TTC549 (cell line): ENCODE measurements at regions not wholly inside any gene's neighbourhood (a gene's known extent, or its start where the extent isn't known, plus 50 kb on each side); places are given as distances from the start of the nearest gene placed in this dataset.
"Not testable (repeated sequence)": the region's sequence is repeated elsewhere in the genome, so short reads cannot be mapped to it uniquely, and the experiment has no call there.

Experiments used
- FAIRE-seq: peaks from 2 replicates; lab custom pipeline; 2012; peaks lifted over from hg19 to GRCh38; lab: Jason Lieb, UNC

DNA sequence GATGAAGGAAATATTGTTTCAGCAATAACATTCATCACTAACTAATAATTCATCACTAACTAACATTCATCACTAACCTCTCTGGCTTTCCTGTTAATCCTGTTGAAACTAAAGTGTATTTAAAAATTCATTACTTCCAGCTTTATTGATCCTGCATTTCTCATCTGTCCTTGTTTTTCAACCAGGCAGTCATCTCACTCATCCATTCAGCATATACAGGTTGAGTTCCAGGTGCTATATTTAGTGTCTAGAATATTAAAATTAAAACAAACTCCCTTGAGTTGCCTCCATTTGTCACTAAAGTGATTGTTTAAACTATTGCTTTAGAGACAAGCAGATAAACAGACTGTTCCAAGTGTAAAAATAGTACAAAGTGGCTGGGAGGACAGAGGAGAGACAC is 58.1 kb downstream of the ATXN7L3B start:
- FAIRE-seq, result no peak

DNA sequence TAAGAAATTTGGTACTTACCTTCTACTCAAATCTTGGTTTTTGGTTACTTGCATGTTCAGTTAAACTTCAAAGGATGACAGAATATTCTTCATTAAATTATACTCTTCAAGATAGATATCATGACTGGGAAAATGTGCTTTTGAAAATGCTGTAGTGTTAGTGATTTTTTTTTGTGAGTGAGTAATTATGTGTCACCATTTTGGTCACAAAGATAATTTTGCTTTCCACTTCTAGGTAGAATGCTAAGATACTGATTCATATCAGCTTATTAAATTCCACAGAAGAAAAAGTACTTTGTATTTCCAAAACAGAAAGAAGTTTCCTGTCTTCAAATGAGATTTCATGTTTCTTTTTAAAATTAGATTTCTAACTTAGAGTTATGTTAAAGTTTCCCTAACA is 61.2 kb downstream of the ATXN7L3B start:
- FAIRE-seq, result no peak

DNA sequence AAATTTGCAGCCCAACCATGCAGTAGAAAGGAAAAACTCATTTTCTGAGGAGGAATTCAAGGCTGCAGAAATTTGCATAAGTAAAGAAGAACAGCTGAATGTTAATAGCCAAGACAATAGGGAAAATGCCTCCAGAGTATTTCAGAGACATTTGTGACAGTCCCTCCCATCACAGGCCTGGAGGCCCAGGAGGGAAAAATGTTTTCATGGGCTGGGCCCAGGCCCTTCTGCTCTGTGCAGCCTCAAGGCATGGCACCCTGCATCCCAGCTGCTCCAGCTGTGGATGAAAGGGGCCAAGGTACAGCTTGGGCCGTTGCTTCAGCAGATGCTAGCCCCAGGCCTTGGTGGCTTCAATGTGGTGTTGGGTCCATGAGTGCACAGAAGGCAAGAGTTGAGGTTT is 62.3 kb downstream of the ATXN7L3B start:
- no peak for FAIRE-seq

DNA sequence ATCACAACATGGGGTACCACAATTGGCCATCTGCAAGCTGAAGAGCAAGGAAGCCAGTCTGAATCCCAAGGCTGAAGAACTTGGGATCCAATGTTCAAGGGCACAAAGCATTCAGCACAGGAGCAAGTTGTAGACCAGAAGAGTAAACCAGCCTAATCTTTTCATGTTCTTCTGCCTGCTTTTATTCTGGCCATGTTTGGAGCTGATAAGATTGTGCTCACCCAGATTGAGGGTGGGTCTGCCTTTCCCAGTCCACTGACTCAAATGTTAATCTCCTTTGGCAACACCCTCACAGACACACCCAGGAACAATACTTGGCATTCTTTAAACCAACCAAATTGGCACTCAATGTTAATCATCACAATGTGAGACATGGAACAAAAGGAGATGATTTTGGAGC is 63.2 kb downstream of the ATXN7L3B start:
- FAIRE-seq, result not testable (repeated sequence)

DNA sequence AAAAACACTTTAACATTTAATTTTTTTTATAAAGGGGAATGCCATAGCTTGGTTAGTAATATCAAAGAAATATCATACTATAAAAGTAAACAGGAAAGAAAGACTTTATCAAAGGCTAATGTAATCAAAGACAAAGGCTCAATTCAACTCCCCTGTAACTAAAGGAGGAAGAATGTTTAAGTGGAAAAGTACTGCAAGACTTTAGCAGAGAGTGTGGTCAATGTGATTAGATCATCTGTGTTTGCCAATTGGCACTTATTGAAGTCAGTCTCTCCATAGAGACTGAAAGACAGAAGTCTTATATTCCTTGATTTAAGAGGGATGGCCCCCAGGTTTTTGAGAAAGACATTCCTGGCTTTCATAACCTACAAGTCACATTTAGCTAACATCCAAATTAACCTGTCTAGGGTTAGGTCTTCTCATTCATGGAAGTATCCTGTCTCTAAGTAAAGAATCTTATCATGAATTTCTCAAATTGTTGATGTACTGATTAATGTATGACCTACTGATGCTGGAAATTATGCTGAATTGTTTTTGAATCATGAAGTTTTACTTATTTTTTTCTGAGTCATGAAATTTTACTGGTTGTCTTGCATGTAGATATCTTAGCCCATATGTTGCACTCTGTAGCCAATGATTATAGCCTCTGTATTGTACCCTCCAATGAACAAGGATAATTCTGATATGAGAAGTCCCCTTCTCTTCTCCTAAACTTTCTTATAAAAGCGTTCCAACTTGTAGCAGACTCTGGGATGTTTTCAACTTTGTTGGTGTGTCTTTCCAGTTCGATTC is 65.4 kb downstream of the ATXN7L3B start:
- FAIRE-seq, result no peak

DNA sequence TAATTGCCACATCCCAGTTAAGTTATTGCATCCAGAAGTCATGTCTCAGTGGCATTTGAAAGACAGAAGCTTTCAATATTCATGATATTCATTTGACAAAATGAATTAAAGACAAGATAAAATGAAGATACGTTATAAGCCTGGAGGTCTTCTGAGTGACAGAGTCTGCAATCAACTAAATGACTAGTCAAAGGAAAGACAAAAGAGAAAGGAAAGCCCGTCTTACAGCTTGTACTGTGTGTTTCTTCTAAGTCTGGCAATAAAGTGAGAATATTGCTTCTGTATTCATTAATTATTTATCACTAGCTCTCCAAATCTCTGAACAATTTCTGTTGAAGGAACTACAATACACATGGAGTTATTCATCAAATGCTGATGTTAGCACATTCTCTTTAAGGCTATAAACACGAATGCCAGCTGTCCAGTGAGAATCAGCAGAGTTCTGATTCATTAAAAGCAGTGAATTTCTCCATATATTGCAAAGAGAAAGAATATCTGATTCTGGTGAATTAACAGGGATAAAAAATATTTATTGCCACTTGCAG is 70.7 kb downstream of the ATXN7L3B start:
- FAIRE-seq, result no peak

DNA sequence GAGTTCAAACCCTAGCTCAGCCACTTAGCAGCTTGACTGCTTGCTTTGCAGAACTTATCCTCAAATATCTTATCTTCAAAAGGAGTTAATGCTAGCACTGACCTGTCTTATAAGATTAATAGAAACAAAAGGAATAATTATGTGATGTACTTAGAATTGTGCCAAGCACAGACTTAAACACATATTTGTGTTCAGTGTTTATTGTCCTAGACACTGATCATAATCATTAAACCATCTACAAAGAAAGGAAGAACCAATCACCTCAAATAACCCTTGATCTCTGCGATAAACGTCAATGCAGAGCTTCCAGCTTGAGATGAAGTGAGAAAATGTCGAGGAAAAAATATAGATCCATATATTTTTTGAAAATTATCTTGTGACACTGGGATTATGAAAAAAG is 73.1 kb downstream of the ATXN7L3B start:
- FAIRE-seq, result no peak

DNA sequence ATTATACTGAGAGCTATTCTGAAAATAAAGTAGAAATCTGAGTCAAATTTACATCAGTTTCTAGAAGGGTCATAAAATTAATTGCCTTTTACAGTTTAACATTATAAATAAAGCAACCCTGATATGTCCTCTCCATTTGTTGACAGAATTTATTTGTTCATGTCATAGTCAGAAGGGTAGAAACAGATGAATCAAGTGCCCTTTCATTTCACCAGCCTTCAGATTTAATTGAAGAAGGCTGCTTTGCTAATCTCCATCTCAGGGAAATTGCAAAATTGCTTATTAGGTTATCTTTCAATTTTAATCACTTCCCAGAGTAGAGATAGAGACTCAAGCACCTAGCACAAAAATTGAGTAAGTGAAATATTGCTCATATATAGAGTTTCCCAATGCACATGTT is 76.8 kb downstream of the ATXN7L3B start:
- FAIRE-seq, result no peak

DNA sequence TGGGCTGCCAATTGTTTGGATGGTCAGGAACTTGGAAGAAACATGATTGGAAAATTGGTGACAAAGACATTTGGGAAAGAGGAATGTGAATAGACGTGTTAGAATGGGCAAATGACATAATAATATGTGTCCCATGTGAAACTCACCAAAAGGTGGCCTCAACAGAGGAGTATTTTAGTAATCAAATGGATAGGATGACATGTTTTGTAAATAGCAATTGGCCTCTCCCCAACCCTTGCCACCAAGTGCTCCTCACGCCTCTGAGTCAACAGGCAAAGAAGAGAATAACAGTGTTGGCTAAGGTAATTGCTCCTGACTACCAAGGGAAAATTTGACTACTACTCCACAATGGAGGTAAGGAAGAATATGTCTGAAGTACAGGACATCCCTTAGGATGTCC is 81.4 kb downstream of the ATXN7L3B start:
- FAIRE-seq, result no peak

DNA sequence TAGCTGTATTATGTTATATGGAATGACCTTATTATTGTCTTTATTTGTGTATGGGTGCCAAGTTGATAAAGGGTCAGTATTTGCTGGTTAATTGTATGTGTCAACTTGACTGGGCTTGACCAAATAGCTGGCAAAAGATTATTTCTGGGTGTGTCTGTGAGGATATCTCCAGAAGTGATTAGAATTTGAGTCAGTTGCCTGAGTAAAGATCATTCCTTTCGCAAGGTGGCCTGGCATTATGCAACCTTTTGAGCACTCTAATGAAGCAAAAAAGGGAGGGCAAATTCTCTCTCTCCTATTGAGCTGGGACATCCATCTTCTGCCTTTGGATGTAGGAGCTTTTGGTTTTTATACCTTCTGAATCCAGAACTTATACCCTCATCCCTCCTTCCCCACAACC is 82.2 kb downstream of the ATXN7L3B start:
- FAIRE-seq, result no peak

DNA sequence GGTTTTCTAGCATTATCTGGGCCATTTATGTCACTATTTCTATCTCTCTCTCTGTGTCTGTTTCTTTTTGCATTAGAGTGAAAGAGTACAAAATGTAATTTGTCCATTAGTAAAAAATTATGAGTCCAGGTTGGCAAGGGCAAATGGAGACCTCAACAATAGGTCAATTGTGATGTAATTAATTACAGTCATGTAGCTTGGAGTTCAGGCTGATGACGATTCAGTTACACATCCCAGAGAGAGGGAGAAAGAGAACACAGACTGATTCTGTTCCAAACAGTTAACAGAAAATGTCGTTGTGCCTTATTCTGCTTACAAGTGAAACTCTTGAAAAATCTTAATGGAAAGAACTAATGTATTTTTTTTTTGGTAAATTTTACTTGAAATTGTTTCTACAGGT is 83.3 kb downstream of the ATXN7L3B start:
- no peak for FAIRE-seq

DNA sequence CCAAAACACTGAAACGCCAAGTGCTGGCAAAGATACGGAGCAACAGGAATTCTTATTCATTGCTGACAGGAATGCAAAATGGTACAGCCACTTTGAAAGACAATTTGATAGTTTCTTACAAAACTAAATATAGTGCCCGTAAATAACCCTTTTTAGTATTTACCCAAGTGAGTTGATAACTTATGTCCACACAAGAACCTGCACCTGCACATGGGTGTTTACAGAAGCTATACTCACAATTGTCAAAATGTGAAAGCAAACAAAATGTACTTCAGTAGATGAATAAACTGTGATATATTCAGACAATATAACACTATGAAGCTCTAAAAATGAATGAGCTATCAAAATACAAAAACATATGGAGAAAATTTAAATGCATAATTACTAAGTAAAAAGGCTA is 86.6 kb downstream of the ATXN7L3B start:
- FAIRE-seq, result no peak

DNA sequence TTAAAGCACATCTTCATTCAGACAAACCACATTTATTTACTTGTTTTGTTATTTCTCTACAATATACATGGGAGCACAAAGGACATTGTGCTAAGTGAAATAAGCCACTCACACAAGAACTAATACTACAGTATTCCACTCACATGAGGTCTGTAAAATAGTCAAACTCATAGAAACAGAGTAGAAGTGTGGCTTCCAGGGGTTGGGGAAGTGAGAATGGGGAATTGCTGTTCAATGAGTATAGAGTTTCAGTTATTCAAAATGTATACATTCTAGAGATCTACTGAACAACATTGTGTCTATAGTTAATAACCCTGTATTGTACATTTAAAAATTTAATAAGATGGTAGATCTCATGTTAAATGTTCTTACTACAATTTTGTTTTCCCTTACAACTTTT is 88.8 kb downstream of the ATXN7L3B start:
- FAIRE-seq, result no peak

DNA sequence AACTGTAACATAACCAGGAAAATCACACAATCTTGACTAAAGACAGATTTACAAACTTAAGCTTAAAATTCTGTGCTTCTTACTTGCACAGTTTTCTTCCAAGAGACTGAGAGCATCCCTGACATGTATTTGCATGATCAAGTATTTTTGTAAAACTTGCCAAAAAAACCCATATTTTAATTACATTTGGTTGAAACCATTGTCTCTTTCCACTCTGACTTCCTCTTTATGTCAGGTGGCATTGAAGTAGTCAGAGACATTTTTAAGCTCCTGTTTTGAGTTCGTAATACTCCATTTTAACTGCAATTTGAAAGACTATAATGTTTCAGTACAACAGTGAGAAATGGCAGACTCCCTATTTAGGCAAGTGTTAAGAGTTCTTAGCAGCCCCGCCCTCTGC is 103.6 kb downstream of the ATXN7L3B start:
- no peak for FAIRE-seq

DNA sequence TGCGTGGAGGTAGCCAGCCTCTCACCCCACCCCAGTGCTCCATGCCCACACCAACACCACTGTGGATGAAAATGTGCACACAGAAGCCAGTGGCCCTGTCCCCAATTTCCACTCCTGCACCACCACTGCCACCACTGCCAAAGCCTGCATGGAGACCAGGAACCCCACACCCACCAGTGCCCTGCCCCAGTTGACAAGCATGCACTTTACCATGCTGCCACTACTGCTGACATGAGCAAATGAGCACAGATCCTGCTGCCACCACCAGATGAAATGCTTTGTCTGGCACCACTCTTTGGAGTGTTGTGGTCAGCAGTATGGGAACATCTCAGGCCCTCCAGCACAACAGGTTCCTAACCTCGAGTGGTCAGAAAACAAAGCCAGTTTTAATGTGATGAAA is 104.1 kb downstream of the ATXN7L3B start:
- FAIRE-seq, result no peak

DNA sequence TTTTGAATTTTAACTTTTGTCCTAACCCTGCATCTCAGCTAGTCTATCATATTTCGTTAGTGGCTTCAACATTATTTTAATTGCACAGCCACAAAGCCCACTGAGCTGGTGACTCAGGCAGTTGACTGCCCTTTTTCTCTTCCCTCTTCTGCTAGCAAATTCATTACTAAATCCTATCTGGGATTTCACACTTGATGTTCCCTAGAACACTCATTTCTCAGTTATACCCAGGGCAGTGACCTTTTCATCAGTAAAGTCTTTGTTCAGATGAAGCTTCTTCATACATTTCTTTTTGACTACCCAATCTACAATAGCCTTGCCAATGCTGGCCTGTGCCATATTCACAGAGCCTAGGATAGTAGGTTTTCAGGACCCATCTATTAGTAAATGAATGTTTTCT is 107.0 kb downstream of the ATXN7L3B start:
- FAIRE-seq, result no peak

DNA sequence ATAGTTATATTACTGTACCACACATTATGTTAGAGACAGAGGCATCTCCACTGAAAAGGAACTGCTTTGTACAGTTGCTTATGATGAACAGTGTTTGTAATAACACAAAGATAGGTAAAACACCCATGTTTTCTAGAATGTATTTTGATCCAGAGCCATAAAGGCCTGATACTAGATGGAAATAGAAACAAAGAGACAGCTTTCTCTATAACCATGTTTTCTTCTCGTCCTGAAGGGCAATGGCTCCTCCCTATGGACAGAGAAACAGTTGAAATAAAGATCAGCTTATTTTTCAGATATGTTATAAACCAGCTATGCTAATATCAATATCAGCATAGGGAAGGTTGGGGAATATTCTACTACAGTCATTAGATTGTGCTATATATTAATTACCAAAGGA is 109.2 kb downstream of the ATXN7L3B start:
- FAIRE-seq, result no peak

DNA sequence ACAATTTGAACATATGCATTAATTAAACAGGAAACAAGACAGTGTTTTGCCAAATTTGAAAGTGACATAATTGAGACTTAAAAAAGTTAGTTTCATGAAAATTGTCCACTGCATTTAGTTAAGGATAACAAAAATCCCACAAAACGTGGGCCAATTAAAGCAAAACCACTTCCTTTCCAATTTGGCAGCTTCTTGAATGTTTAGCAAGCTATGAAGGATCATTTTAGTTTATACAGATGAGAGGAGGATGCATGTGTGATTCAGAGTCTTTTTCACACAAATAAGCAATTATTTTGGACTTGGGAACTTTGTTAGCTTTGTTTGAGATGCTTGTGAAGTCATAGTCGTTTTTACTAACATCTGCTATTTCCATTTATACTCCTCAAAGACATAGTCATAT is 109.6 kb downstream of the ATXN7L3B start:
- FAIRE-seq, result no peak

DNA sequence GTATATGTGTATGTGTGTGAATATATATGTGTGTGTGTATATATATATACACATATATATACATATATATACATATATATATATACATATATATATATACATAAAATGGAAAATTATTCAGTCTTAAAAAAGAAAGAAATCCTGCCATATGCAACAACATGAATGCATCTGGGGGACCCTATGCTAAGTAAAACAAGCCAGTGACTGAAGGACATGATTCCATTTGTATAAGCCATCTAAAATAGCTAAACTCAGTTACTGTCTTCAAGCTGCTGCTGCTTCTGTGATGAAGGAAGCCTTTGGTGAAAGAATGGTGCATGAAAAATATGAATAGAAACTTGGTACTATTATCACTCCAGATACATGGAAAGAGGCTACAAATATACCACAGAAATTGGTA is 118.6 kb downstream of the ATXN7L3B start:
- no peak for FAIRE-seq

DNA sequence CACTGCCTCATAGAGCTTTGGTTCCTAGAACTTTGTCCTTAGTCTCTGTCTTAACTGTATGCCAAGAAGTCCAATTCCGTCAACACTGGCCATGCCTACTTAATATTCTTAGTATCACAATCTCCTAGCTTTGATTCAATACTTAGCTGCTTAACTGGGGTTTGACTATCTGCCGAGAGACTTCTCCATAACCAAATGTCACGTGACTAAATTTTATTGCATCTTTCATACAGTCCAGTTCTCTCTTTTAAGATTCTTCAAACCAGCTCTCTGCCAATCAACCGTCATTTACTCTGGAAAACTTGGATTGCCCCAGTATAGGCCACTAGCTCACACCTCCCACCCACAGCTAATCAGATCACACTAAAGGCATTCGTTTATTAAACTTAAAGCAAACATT is 122.8 kb downstream of the ATXN7L3B start:
- no peak for FAIRE-seq

DNA sequence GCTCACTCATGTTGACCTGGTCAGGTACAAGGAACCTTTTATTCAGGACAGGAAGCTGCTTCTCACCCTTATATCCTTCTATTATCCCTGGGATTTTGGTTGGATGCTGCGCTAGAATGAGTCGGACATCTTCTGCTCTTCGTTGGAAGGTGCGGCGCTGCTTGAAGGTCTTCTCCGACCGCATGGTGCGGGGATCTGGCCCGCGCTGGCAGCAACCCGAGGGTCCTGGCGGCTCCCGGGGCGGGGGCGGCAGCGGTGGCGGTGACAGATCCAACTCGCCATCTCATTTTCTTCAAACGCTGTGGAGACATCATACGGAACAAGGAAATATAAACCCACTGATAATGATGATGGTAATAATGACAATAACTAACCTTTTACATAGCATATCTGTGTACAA is 126.3 kb downstream of the ATXN7L3B start:
- no peak for FAIRE-seq

DNA sequence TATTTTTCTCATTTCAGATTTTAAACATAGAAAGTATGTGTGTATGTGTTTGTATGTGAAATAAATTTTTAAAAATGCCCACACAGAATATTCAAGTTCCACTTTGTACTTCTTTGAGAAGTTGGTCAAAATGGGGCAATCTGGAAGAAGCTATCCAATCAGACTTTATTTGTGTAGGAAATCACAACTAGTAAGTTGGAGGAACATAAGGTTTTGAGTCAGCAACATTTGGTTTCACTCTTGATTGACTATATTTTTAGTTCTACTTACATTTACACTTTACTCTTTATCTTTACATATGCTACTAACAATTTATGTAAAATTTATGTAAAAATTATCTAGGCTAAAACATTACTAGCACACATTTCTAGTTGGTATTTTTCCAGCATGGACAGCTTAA is 128.1 kb downstream of the ATXN7L3B start:
- FAIRE-seq, result no peak

DNA sequence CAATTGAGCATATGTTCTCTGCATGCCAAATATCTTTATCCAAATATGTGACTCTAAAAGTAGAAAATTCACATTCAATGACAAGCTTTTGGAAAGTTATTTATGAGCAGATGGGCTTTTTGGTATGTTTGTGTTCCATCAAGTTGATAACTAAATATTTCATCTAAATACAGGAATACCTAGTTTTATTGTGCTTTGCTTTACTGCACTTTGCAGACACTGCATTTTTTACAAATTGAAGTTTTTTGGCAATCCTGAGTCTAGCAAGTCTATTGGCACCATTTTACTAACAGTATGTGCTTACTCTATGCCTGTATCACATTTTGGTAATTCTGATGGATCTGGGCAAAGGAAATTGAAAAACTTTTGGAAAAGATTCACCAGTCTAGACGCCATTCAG is 133.8 kb downstream of the ATXN7L3B start:
- no peak for FAIRE-seq

DNA sequence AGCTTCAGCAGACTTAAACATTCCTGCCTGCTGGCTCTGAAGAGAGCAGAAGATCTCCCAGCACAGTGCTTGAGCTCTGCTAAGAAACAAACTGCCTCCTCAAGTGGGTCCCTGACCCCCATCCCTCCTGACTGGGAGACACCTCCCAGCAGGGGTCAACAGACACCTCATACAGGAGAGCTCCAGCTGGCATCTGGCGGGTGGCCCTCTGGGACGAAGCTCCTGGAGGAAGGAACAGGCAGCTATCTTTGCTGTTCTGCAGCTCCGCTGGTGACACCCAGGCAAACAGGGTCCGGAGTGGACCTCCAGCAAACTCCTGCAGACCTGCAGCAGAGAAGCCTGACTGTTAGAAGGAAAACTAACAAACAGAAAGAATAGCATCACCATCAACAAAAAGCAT is 139.3 kb downstream of the ATXN7L3B start:
- FAIRE-seq, result not testable (repeated sequence)

DNA sequence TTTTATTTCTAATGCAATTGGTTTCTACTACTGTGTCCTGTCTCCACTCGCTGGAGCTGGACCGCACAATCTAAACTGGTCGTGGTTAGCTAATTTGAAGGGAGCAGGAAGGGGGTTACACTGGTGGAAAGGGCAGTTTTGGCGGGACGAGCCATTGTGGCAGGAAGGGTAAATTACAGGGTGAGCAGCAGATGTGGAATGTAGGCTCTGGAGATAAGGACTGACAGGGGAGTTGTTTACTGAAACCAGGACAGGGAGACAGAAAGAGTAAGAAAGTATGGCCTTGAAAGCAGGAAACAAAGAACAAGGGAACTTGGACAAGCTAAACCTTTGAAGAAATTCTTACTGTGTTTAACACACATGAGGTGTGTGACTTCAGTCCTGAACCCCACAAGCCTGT is 147.8 kb downstream of the ATXN7L3B start:
- FAIRE-seq, result no peak
